NT2/D1 (cell line): ENCODE measurements at regions not wholly inside any gene's neighbourhood (a gene's known extent, or its start where the extent isn't known, plus 50 kb on each side); places are given as distances from the start of the nearest gene placed in this dataset.

Experiments used
- DNase-seq: peaks from one replicate; pipeline ENCODE4 v3.0.0-alpha.2; 2011; ENCODE audit warnings: low read depth, low spot score
- H3K27me3 ChIP-seq: 2 replicates; pipeline ENCODE4 v1.6.0; 2011; ENCODE audit warnings: mild to moderate bottlenecking; ENCODE audit not compliant: insufficient read length, insufficient read depth
- H3K36me3 ChIP-seq: 2 replicates; pipeline ENCODE4 v1.6.1; 2011; ENCODE audit warnings: mild to moderate bottlenecking, low read length, mixed read lengths; ENCODE audit not compliant: insufficient read depth, insufficient read length
- H3K4me1 ChIP-seq: 2 replicates; pipeline ENCODE4 v1.5.1; 2011; ENCODE audit not compliant: insufficient read depth, insufficient read length
- H3K4me3 ChIP-seq: 2 replicates; pipeline ENCODE4 v1.5.1; 2011; ENCODE audit warnings: low read depth; ENCODE audit not compliant: insufficient read length
- H3K9ac ChIP-seq: 2 replicates; pipeline ENCODE4 v1.6.0; 2011; ENCODE audit warnings: low read depth; ENCODE audit not compliant: insufficient read length
- H3K9me3 ChIP-seq: 2 replicates; pipeline ENCODE4 v1.5.1; 2011; ENCODE audit warnings: mild to moderate bottlenecking, low read length; ENCODE audit not compliant: insufficient read depth
- SUZ12 ChIP-seq: IDR thresholded peaks from 2 replicates; pipeline ENCODE4 v1.6.1; 2011; ENCODE audit not compliant: insufficient read length, insufficient read depth; ENCODE audit errors: extremely low read depth
- YY1 ChIP-seq: IDR thresholded peaks from 2 replicates; pipeline ENCODE4 v1.6.1; 2011; ENCODE audit not compliant: insufficient read length, insufficient read depth
- ZNF274 ChIP-seq: IDR thresholded peaks from 2 replicates; pipeline ENCODE4 v1.6.1; 2011; ENCODE audit warnings: mild to moderate bottlenecking, low read depth, low read length

GRCh38 chr3:197375001-197375441 is 76.6 kb upstream of the DLG1 start:
- H3K9ac ChIP-seq = no peak overlapping the region
- H3K27me3 ChIP-seq = no peaks in the 10 kb centered on the region
- TF ChIP-seq ZNF274 (no peak), SUZ12 (no peak), YY1 (no peak)
- H3K4me3 ChIP-seq = no peak overlapping the region
- no peaks in the 10 kb centered on the region for H3K36me3 ChIP-seq
- no peak for DNase-seq
- no peaks in the 10 kb centered on the region for H3K9me3 ChIP-seq
- H3K4me1 ChIP-seq = peaks cover 10% of the 10 kb centered on the region

- H3K9ac ChIP-seq = no peak overlapping the region
- no peak for DNase-seq
- TF ChIP-seq SUZ12 = no peak
- TF ChIP-seq YY1 = no peak
- TF ChIP-seq ZNF274 = no peak
- H3K9me3 ChIP-seq = no peaks in the 10 kb centered on the region
- peaks cover 12% of the 10 kb centered on the region for H3K4me1 ChIP-seq
- H3K4me3 ChIP-seq = no peak overlapping the region
- H3K27me3 ChIP-seq = no peaks in the 10 kb centered on the region
- no peaks in the 10 kb centered on the region for H3K36me3 ChIP-seq
Measured at GRCh38 chr3:197373096-197373495, 74.7 kb upstream of the DLG1 start.

DNA sequence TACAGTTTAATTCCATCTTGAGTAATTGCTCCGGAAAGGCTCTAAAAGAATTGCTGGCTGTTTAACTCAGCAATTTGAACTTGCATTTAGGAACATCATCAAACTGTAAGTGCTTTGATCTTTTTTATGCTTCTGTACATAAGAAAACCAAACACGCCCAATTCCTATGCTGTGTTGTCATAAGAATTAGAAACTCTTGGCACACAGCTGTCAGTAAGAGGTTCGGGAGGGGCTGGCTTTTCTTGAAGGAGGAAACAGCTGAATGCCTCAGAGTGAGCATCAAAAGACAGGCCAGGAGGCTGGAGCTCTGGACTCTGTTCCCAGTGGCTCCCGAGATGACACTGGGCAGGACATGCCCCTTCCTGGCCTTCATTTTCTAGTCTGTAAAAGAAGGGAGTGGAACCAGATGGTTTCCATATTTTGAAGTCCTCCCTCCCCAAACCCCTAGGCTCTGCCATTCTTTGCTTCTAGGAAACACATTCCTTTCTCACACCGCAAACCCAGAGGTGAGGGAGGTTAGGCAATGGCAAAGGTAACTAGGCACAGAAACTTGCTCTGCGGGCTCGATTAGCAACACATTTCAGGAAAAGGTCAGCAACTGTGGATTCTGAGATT is 73.7 kb upstream of the DLG1 start:
- no peaks in the 10 kb centered on the region for H3K9me3 ChIP-seq
- no peaks in the 10 kb centered on the region for H3K36me3 ChIP-seq
- TF ChIP-seq ZNF274 = no peak
- no peak for TF ChIP-seq YY1
- TF ChIP-seq SUZ12 = no peak
- no peak overlapping the region for H3K4me3 ChIP-seq
- H3K27me3 ChIP-seq = no peaks in the 10 kb centered on the region
- H3K4me1 ChIP-seq = peaks cover 10% of the 10 kb centered on the region
- DNase-seq = no peak
- no peak overlapping the region for H3K9ac ChIP-seq

- H3K27me3 ChIP-seq = no peaks in the 10 kb centered on the region
- no peaks in the 10 kb centered on the region for H3K36me3 ChIP-seq
- no peak for DNase-seq
- TF ChIP-seq ZNF274 (no peak), SUZ12 (no peak), YY1 (no peak)
- H3K9me3 ChIP-seq = no peaks in the 10 kb centered on the region
- no peak overlapping the region for H3K4me3 ChIP-seq
- H3K9ac ChIP-seq = no peak overlapping the region
- peaks cover 12% of the 10 kb centered on the region for H3K4me1 ChIP-seq
Measured at GRCh38 chr3:197371591-197372046, 73.2 kb upstream of the DLG1 start.

DNA sequence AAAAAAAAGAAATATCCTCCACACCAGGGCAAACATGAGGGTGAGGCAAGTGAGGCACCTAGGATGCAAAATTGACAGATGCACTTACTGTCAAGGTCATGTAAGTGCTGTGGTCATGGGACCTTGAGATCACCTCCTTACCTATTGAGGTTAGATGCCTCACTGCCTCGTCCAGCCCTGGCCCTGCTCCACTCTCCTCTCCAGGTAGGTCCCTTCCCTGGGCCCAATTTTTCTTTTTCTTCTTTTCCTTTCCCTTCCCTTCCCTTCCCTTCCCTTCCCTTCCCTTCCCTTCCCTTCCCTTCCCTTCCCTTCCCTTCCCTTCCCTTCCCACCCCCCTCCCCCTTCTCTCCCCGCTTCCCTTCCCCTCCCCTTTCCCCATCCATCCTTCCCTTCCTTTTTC is 71.1 kb upstream of the DLG1 start:
- no peak for DNase-seq
- H3K4me3 ChIP-seq = no peak overlapping the region

DNA sequence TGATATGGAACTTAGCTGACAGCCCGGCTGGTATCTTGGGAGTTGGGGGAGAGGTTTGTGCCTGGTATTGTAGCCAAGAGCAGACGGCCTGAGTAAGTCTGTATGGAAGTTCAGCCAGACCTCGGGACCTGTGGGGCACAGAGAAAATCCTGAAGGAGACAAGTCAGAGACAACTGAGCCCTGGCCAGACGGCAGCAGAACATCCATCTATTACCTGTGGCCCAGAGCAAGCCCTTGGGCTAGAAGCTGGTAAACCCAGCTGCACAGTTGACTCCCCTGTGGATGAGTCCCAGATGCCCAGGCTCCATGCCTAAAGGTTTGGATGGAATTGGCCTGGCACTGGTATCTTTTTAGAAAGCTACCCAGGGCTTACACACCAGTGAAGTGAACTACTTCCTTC is 70.4 kb upstream of the DLG1 start:
- Histone ChIP-seq H3K9ac (no peak overlapping the region), H3K27me3 (no peaks in the 10 kb centered on the region), H3K36me3 (no peaks in the 10 kb centered on the region), H3K4me1 (peaks cover 18% of the 10 kb centered on the region), H3K9me3 (no peaks in the 10 kb centered on the region), H3K4me3 (no peak overlapping the region)
- no peak for DNase-seq
- no peak for TF ChIP-seq SUZ12
- TF ChIP-seq ZNF274 = no peak
- no peak for TF ChIP-seq YY1

More for the DNA sequence above, 71.1 kb upstream of the DLG1 start:
- no peak for TF ChIP-seq YY1
- no peak for TF ChIP-seq ZNF274
- TF ChIP-seq SUZ12 = no peak
- H3K27me3 ChIP-seq = no peaks in the 10 kb centered on the region
- H3K9ac ChIP-seq = no peak overlapping the region
- no peaks in the 10 kb centered on the region for H3K36me3 ChIP-seq
- no peaks in the 10 kb centered on the region for H3K9me3 ChIP-seq
- H3K4me1 ChIP-seq = peaks cover 14% of the 10 kb centered on the region

- Histone ChIP-seq H3K9me3 (no peaks in the 10 kb centered on the region), H3K4me3 (no peak overlapping the region), H3K4me1 (peaks cover 20% of the 10 kb centered on the region), H3K36me3 (no peaks in the 10 kb centered on the region), H3K27me3 (no peaks in the 10 kb centered on the region), H3K9ac (no peak overlapping the region)
- DNase-seq = peak; percentile 71
- TF ChIP-seq SUZ12 (no peak), YY1 (no peak), ZNF274 (no peak)
Measured at GRCh38 chr3:197368330-197368729, 69.9 kb upstream of the DLG1 start.

GRCh38 chr3:197367081-197367780 is 68.8 kb upstream of the DLG1 start:
- H3K9ac ChIP-seq = peak overlapping the region; percentile 1
- H3K27me3 ChIP-seq = no peaks in the 10 kb centered on the region
- TF ChIP-seq SUZ12 (no peak), ZNF274 (no peak), YY1 (no peak)
- no peaks in the 10 kb centered on the region for H3K36me3 ChIP-seq
- H3K9me3 ChIP-seq = no peaks in the 10 kb centered on the region
- no peak for DNase-seq
- H3K4me3 ChIP-seq = no peak overlapping the region
- peaks cover 17% of the 10 kb centered on the region for H3K4me1 ChIP-seq
